ENCODE measurements at regions not wholly inside any gene's neighbourhood (a gene's known extent, or its start where the extent isn't known, plus 50 kb on each side); places are given as distances from the start of the nearest gene placed in this dataset.

DNA sequence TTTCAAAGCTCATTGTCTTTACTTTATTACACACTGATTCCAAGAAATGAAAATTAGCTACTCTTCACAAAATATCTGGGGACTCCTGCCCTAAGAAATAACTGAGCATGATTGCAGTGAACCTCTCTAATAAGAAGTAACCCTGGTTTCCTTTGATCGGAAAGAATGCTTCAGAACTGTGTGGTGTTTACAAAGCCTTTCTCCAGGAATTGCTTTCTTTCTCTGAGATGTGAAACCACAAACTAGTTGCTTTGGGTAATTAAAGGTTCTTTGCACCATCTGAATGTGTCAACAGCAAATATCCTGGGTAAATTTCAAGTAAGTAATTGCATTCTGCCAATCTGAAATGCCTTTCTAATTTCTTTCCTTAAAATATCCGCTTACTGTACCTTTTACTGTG is 292.9 kb upstream of the SLIT2 start:
- TF ChIP-seq POLR2AphosphoS5 (IDR thresholded peaks at IDR 0.05; ENCODE audit: low read depth, low read length) (no peak), POLR2A (IDR thresholded peaks at IDR 0.05; ENCODE audit: low read depth, low read length) (no peak)
